GM23338 (cell line): ENCODE measurements at regions not wholly inside any gene's neighbourhood (a gene's known extent, or its start where the extent isn't known, plus 50 kb on each side); places are given as distances from the start of the nearest gene placed in this dataset.
A peak's percentile ranks its signal among the peaks of the same experiment; 100 is the strongest.

Experiments used
- ATAC-seq: fragments of 200-7000 bp; cut with Tn5 transposase; 3 replicates; pipeline ENCODE4 v1.9.1; 2020
- DNase-seq: peaks from one replicate; pipeline ENCODE4 v3.0.0-alpha.2; 2015; ENCODE audit warnings: low spot score
- H2AFZ ChIP-seq: fragments of 200-600 bp; sonication (generic); 2 replicates; pipeline ENCODE4 v1.8.0; 2016; ENCODE audit warnings: antibody characterized with exemption, mild to moderate bottlenecking, moderate library complexity
- H3F3A ChIP-seq: fragments of 200-600 bp; sonication (generic); replicated peaks from 2 replicates; pipeline ENCODE4 v1.8.0; 2017; ENCODE audit warnings: antibody characterized with exemption, mixed run types, low read depth
- H3K27ac ChIP-seq: fragments of 200-600 bp; sonication (generic); 2 replicates; pipeline ENCODE4 v1.6.1; 2016; ENCODE audit warnings: low read depth
- H3K27me3 ChIP-seq: fragments of 200-600 bp; sonication (generic); 2 replicates; pipeline ENCODE4 v1.8.0; 2016; ENCODE audit warnings: mild to moderate bottlenecking, mixed run types, moderate library complexity; ENCODE audit not compliant: insufficient read depth
- H3K36me3 ChIP-seq: fragments of 200-600 bp; sonication (generic); 2 replicates; pipeline ENCODE4 v1.8.0; 2016; ENCODE audit warnings: mild to moderate bottlenecking; ENCODE audit not compliant: insufficient read depth
- H3K4me1 ChIP-seq: fragments of 200-600 bp; sonication (generic); 2 replicates; pipeline ENCODE4 v1.8.0; 2016; ENCODE audit warnings: mild to moderate bottlenecking, moderate library complexity; ENCODE audit not compliant: insufficient read depth
- H3K4me2 ChIP-seq: fragments of 200-600 bp; sonication (generic); 2 replicates; pipeline ENCODE4 v1.7.1; 2017; ENCODE audit warnings: mixed run types
- H3K4me3 ChIP-seq: fragments of 200-600 bp; sonication (generic); 2 replicates; pipeline ENCODE4 v1.6.1; 2016; ENCODE audit warnings: mixed run types
- H3K79me2 ChIP-seq: fragments of 200-600 bp; sonication (generic); replicated peaks from 2 replicates; pipeline ENCODE4 v1.8.0; 2017; ENCODE audit warnings: mild to moderate bottlenecking; ENCODE audit not compliant: insufficient read depth
- H3K9me2 ChIP-seq: fragments of 200-600 bp; sonication (generic); 2 replicates; pipeline ENCODE4 v1.8.0; 2017; ENCODE audit not compliant: insufficient read depth
- H4K20me1 ChIP-seq: fragments of 200-600 bp; sonication (generic); replicated peaks from 2 replicates; pipeline ENCODE4 v1.8.0; 2017; ENCODE audit warnings: mild to moderate bottlenecking; ENCODE audit not compliant: insufficient read depth
- H3K27ac Mint-ChIP-seq: 2 replicates; pipeline ENCODE4 v1.8.0; 2020; ENCODE audit warnings: inconsistent platforms, mild to moderate bottlenecking, moderate library complexity, mixed read lengths
- H3K27me3 Mint-ChIP-seq: 3 replicates; pipeline ENCODE4 v1.8.0; 2022; ENCODE audit warnings: low read depth, mild to moderate bottlenecking, moderate library complexity, mixed read lengths, inconsistent platforms; ENCODE audit not compliant: insufficient read depth, poor library complexity
- H3K36me3 Mint-ChIP-seq: 3 replicates; pipeline ENCODE4 v1.8.0; 2021; ENCODE audit warnings: low read depth, mild to moderate bottlenecking, inconsistent platforms, moderate library complexity, mixed read lengths
- H3K4me1 Mint-ChIP-seq: 3 replicates; pipeline ENCODE4 v1.8.0; 2020; ENCODE audit warnings: mild to moderate bottlenecking, inconsistent platforms, mixed read lengths
- H3K4me3 Mint-ChIP-seq: 3 replicates; pipeline ENCODE4 v1.8.0; 2021; ENCODE audit warnings: moderate library complexity, mild to moderate bottlenecking, inconsistent platforms, mixed read lengths
- H3K9me3 Mint-ChIP-seq: 3 replicates; pipeline ENCODE4 v1.8.0; 2020; ENCODE audit warnings: moderate library complexity, mild to moderate bottlenecking, inconsistent platforms, mixed read lengths
- CREB1 ChIP-seq: fragments of 250-450 bp; sonication (Bioruptor Pico); IDR thresholded peaks from 2 replicates; pipeline ENCODE4 v1.5.0; 2020; ENCODE audit warnings: low read depth, mild to moderate bottlenecking, moderate library complexity
- CTCF ChIP-seq, 2 experiments: fragments of 200-600 bp in 1 of 2; sonication (generic) in 1 of 2; conservative IDR thresholded peaks; 2 replicates each; pipeline versions ENCODE4 v1.5.1 to v1.6.1; 2016 to 2017; ENCODE audit warnings: antibody characterized with exemption in 2 of 2, low read depth in 2 of 2, mild to moderate bottlenecking in 2 of 2, moderate library complexity in 1 of 2
- ETS1 ChIP-seq: IDR thresholded peaks from 2 replicates; pipeline ENCODE4 v1.6.1; 2016; ENCODE audit warnings: antibody characterized with exemption
- EZH2 ChIP-seq: fragments of 200-600 bp; sonication (generic); IDR thresholded peaks from one replicate; pipeline ENCODE4 v1.8.0; 2017; ENCODE audit warnings: antibody characterized with exemption, mild to moderate bottlenecking, low read depth; ENCODE audit not compliant: unreplicated experiment
- EZH2phosphoT487 ChIP-seq: fragments of 200-600 bp; sonication (generic); IDR thresholded peaks from one replicate; pipeline ENCODE4 v1.8.1; 2018; ENCODE audit warnings: antibody characterized with exemption; ENCODE audit not compliant: unreplicated experiment
- JUNB ChIP-seq: IDR thresholded peaks from one replicate; pipeline ENCODE4 v1.6.1; 2016; ENCODE audit warnings: antibody characterized with exemption; ENCODE audit not compliant: unreplicated experiment
- NANOG ChIP-seq: IDR thresholded peaks from 2 replicates; pipeline ENCODE4 v1.6.1; 2016; ENCODE audit warnings: antibody characterized with exemption, borderline replicate concordance
- POLR2AphosphoS5 ChIP-seq: IDR thresholded peaks from 2 replicates; pipeline ENCODE4 v1.6.1; 2016; ENCODE audit warnings: antibody characterized with exemption, low read depth
- REST ChIP-seq: IDR thresholded peaks from one replicate; pipeline ENCODE4 v1.6.1; 2018; ENCODE audit warnings: antibody characterized with exemption; ENCODE audit not compliant: unreplicated experiment
- STAT1 ChIP-seq: IDR thresholded peaks from one replicate; pipeline ENCODE4 v1.6.1; 2016; ENCODE audit warnings: antibody characterized with exemption; ENCODE audit not compliant: unreplicated experiment
- ZNF114 ChIP-seq: fragments of 250-450 bp; sonication (Bioruptor Pico); IDR thresholded peaks from 2 replicates; pipeline ENCODE4 v1.5.0; 2020; ENCODE audit warnings: mild to moderate bottlenecking, moderate library complexity
- ZNF331 ChIP-seq: fragments of 250-450 bp; sonication (Bioruptor Pico); IDR thresholded peaks from 2 replicates; pipeline ENCODE4 v1.5.0; 2020; ENCODE audit warnings: low read depth, mild to moderate bottlenecking, moderate library complexity
- ZNF462 ChIP-seq: fragments of 250-450 bp; sonication (Bioruptor Pico); IDR thresholded peaks from 2 replicates; pipeline ENCODE4 v1.5.0; 2020; ENCODE audit warnings: mild to moderate bottlenecking, moderate library complexity

GRCh38 chr4:163269869-163270268 is 62.5 kb downstream of the NPY1R start:
- Histone ChIP-seq H3K4me2 (no peak overlapping the region), H3F3A (no peaks in the 10 kb centered on the region), H3K4me3 (no peak overlapping the region), H3K79me2 (no peaks in the 10 kb centered on the region), H3K9me2 (no peaks in the 10 kb centered on the region), H2AFZ (peak overlapping the region; percentile 70), H3K27me3 (no peaks in the 10 kb centered on the region), H3K27ac (no peak overlapping the region), H4K20me1 (no peaks in the 10 kb centered on the region), H3K4me1 (peaks cover 31% of the 10 kb centered on the region), H3K36me3 (no peaks in the 10 kb centered on the region)
- H3K36me3 Mint-ChIP-seq: no peaks in the 10 kb centered on the region
- DNase-seq: peak; percentile 30
- no peak overlapping the region for H3K4me3 Mint-ChIP-seq
- H3K27me3 Mint-ChIP-seq: no peaks in the 10 kb centered on the region
- peak; percentile 83 for ATAC-seq
- TF ChIP-seq ZNF331 (CRISPR knock-in tag): no peak
- no peak for TF ChIP-seq CREB1 (CRISPR knock-in tag)
- TF ChIP-seq REST: no peak
- no peak; a peak in 1 of 4 replicates for TF ChIP-seq CTCF (conservative IDR thresholded peaks at IDR 0.05; ENCODE audit: low read depth in 2 of 2)
- TF ChIP-seq ETS1: no peak
- no peak for TF ChIP-seq STAT1
- no peak for TF ChIP-seq EZH2
- no peak for TF ChIP-seq ZNF462 (CRISPR knock-in tag)
- TF ChIP-seq ZNF114 (CRISPR knock-in tag): no peak
- no peak for TF ChIP-seq EZH2phosphoT487
- TF ChIP-seq NANOG: no peak
- TF ChIP-seq JUNB: no peak
- TF ChIP-seq POLR2AphosphoS5: no peak
- H3K27ac Mint-ChIP-seq: no peak overlapping the region
- peaks cover 27% of the 10 kb centered on the region for H3K4me1 Mint-ChIP-seq
- no peaks in the 10 kb centered on the region for H3K9me3 Mint-ChIP-seq
